NCI-H1694 treated with DMSO at 0.1 percent for 48 hours (cell line): ENCODE measurements at regions not wholly inside any gene's neighbourhood (a gene's known extent, or its start where the extent isn't known, plus 50 kb on each side); places are given as distances from the start of the nearest gene placed in this dataset.

ENCODE experiments used
- DNase-seq: peaks from one replicate; lab custom pipeline; 2025; lab: John Stamatoyannopoulos, UW

DNA sequence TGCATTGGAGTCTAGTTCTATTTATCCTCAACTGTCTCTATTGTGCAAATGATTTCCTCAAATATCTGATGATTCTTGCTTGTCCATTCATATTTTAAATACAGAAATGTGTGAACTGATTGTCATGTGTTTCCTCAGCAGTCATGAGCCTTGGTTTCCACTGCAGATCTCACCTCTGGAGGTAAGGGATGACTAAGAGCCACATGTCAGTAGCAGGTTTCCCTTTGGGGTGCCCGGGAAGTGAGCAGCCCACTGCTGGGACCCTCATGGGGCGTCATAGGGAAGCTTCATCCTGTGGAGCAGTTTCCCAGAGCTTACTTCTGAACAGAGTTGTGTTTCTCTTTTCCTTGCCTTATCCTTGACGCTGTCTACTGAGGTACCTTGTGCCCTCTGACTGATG, 149.2 kb upstream of the TOPAZ1 start:
- DNase-seq: no peak

DNA sequence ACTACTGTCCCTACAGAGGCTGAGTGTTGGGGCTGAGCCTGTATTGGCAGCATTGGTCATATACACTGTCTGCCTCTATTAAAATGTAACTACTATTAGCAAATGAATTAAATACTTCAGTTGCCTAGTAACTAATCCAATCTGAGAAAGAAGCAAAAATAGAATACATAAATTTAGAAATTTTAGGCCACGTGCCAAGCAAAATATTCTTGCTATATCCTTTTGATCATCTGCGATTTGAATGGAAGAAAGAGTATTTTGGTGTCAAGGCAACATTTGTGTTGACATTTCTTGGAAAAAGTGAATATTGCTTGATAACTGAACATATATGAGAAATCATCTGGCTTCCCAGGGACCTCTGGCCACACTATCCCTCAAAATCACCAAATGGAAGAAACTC, 148.2 kb upstream of the TOPAZ1 start:
- no peak for DNase-seq

DNA sequence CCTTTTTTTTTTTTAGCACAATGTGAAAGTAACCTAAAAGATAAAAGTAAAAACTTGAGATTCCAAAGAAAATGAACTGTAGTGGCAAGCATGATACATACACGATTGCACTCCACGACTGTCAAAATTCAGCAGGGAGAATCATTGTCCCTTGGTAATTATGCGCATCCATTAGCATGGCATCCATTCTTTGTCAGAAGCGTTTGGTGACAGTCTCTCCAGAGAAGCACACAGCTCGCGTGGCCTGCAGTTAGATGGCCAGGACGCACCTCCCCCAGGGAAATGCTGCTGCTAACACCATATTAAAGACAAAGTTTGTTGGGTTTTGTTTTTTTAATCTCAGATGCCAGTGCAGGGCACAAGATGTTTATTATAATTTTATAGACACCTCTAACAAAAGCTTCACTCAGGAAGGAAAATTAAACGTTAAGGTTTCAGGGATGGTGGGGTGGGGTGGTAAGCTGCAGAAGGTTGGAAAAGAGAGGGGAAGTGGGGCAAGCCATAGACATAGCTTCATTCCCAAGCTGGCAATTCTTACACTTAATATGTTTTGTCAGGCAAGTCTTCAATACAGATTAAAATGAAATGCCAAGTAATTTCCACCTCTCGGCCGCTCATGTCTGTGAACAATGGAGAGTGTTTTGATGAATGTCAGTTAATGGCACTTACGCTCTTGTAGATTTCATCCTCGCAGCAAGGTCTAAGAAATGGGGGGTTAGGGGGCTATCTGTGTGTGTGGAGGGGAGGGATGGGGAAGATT, 142.8 kb upstream of the TOPAZ1 start:
- no peak for DNase-seq

DNA sequence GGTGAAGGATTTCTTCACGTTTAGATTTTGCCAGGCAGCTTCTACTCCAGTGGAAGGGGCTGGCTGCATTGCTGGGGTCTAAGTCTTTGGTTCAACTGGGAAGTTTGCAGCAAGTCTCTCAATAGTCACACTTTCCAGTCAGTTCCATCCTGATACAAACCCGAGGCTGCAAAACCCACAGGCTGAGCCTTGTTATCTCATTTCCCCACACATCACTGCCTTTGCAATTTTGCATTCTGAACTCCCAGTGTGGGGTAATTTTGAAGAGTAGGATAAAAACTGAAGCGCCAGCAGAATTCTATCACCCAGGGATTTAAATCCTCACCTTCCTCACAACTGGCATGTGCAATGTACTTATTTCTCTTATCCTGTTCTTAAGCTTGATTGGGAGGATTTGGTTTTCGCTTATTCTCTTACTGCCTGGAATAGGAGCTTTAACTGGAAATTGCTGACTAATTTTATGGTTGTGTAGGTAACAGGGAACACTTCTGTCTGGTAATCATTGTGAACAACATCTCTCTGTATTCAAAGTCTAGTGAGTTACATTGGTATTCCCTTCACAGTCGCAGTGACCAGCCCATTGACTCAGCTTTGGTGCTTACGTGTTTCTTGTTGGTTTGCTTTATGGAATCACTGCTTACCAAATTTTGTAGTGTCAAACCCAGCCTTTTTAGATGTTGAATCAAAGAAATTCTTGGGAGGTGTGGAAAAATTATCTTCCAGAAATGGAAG, 142.0 kb upstream of the TOPAZ1 start:
- no peak for DNase-seq

DNA sequence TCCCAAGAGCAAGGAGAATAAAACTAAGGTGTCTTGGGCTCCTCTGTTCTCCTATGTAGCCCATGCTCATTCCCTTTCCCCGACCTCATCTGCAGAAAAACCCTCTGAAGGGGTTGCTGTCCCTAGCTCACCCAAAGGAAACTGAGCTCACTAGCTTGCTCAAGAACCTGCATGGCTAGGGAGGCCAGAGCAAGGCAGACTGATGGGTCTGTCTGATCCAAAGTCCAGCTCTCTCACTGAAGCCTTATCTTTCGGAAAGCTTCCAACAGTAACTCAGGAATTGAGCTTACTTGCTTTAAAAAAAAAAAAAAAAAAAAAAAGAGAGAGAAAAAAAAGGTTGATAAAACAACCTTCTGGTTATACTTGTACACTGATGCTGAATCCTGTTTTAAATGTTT, 141.4 kb upstream of the TOPAZ1 start:
- DNase-seq: no peak

DNA sequence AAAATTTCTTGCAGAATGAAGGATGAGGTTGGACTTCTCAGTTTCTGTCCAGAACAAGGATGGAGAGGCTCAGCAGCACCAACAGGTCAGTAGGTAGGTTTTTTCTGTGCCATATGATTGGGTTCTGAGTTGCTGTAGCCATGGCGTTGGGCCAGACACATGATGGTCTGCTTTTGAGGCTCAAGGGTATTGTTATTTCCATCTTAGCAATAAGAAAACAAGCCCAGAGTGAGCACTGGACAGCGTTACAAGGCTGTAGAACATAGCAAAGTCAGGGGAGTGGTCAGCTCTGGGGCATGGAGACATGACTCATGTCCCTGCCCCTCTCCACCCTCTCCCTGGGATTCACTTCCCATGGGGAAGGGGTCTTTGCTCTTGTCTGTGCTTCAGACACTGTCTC, 137.6 kb upstream of the TOPAZ1 start:
- no peak for DNase-seq

DNA sequence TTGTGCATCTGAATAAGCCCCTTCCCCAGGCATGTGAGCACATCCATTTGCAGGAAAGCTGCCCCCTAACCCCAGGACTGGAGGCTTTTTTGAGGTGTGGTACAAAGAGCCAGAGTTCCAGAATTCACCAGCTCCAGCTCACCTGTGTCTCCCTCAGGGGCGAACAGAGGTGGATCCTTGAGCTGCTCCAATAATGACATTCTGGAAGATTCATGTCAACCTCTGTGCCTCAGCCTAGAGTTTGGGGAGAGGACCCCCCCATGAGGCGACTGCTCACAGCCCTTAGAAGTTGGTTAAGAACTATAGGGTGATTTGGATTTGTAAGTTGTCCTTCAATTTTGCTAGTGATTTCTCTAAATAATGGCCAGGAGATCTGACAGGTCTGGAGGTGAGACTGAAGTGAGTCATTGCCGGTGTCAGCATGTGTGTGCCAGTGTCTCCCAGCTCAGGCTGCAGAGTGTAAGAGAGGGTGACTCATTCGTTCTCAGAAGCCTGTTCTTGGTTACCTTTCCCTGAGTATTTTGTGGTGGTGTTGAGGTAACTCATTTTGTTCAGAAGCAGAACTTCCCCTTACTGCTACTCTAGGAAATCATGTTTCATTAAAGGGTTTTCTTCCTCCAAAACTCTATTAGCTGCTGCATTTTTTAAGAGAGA, 136.9 kb upstream of the TOPAZ1 start:
- DNase-seq: no peak

DNA sequence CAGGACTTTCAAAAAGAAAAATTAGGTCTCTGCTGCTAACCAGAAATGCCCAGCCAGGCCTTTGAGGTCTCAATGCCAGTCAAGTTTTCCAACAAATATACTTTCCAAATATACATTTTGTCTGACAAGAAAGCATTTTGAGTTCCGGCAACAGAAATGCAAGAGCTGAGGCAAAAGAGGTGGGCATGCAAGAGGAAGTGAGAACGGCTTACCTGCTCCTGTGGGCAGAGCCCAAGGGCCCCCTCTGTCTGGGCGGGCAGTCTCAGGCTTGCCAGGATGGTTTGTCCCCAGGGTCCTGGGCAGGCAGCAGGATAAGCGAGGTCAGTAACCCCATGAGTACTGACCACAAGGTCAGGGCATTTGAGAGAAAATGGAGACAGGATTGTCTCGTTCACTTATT, 136.1 kb upstream of the TOPAZ1 start:
- DNase-seq: no peak

DNA sequence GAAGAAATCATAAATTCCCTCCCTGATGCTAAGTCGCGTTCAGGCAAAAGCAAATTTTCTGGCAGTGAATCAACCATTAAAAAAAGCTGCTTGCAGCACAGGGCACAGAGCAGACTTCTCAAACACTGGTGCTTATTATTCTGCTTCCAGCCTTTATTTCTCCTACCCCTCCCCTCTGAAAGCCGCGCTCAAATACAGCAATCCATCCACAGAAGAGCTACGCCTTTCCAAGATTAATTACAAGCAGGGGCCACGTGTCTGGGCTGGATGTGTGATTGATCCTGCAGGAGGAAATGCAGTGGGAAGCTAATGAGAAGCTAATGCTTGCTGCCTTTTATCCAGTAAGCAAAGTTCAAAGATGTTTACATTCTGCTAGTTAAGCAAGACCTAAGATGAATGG, 134.9 kb upstream of the TOPAZ1 start:
- no peak for DNase-seq

DNA sequence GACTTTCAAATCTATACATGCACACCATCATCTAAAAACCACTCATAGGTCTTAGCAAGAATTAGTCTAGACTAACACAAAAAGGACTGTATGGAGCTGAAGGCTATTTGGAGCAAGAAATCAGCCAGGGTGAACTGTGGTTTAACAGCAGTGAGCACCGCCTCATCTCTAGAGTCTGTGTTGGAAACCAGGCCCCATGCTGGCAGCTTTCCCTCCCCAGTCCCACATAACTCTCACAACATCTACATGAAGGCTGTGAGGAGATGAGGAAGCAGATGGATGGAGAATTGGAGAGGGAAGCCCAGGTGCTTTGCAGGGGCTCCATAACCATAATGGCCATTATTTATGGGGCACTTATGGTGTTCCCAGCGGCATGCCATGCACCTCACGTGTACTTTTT, 133.2 kb upstream of the TOPAZ1 start:
- no peak for DNase-seq

DNA sequence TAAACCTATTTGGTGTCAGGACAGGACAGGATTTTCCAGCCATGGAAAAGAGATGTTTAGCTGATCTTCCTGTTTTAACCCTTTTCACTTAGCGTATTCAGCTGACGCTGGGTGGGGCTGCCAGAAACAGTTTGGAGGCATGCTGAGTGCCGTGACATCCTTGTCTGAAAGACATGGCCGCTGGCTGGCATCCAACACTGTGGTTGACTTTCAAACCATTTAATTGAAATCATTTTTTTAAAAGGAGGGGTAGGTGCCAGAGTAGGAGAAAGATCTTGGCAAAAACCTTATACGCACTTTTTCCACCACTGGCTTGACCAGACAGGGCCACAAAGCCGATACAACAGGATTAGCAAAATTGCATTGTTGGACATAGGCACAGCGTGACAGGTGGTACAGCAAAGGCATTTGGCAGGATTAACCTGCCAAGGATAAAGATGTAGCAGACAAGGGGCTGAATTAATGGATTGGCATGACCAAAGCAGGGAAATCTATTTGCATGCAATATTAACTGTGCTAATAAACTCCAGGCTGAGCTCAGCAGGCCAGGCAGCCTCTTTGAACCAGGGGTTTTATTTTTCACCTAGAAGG, 131.8 kb upstream of the TOPAZ1 start:
- DNase-seq: no peak

DNA sequence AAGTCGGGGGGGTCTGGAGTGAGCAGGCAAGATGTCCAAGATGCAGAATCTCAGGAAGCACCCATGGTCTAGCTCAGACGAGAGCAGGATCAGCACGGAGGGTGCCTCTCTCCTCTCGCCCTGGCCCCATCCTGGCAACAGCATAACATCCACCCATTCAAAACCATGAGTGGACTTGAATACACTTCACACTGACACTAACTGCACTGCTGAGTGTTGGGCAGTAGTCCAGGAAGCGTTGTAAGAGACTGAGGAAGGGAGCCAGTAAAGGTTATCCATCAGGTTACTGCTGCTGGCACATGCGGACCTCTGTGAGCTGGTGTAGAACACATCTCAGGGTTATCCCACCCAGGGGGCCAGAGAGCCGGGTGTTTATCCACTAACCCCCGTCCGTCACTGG, 131.0 kb upstream of the TOPAZ1 start:
- no peak for DNase-seq

DNA sequence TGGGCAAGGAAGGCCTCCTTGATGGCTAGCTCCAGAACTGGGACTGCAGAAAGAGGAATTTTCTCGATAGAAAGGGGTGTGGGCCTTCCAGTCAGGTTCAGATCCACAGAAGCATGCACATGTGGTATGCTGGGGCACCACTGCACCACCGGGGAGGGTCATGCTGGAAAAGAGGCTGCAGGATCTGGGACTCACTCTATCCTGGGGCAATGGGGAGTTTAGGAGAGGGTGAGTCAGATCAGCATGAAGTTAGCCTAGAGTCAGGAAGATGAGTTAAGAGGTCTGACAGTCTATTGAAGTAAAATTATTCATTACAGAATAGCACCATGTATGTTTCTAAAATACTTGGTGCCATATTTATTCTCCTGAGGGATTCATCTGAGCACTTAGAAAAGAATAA, 130.2 kb upstream of the TOPAZ1 start:
- no peak for DNase-seq

DNA sequence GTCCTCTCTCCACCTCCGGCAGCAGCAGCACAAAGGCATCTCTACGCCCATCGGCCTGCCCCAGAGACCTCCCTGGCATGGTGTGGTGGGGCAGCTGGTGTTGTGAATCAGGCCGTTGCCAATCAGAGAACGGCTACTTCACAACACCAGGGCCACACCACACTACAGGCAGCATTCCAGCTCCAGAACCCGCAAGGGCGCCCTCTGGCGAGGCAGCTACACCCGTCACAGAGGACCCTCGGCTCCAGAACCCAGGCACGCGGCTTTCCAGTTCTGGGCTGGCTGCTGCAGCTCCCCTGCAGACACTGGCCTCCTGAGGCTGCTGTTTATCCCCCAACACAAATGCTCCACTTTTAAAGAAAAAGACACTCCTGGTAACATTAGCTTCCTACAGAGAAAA, 127.5 kb upstream of the TOPAZ1 start:
- DNase-seq: no peak

DNA sequence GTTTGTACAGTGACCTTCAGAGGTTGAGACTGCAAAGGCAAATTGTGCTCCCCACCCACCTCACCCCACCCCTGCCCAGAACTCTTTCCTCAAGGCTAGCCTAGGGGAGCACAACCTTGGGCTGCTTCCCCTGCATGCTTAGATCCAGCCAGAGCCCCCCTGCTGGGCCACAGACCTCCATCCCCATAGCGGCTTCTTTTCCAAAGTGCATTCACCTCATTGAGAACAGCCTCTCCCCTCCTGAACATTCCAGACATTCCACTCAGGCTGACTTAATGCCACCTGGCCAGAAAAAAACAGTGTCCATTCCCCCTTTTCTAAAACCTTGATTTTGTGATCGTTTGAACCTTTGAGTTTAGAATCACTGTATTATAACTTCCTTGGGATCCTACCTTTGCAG, 124.4 kb upstream of the TOPAZ1 start:
- no peak for DNase-seq

DNA sequence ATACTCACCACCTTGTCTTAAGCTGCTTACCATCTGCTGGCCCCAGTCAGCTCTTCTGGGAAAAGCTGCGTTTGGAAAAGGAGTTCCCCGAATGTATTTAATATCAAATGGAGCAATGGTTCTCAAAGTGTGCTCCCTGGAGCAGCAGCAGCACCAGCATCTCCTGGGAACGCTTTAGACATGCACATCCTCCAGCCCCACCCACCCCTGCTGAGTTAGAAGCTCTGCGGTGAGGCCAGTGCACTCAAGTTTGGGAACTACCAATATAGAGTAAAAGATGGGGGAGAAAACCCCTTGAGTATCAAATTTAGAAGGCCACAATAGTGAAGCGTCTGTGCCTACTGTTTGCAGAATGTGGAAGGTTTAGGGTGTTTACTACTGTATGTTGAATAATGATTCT, 124.0 kb upstream of the TOPAZ1 start:
- DNase-seq: no peak

DNA sequence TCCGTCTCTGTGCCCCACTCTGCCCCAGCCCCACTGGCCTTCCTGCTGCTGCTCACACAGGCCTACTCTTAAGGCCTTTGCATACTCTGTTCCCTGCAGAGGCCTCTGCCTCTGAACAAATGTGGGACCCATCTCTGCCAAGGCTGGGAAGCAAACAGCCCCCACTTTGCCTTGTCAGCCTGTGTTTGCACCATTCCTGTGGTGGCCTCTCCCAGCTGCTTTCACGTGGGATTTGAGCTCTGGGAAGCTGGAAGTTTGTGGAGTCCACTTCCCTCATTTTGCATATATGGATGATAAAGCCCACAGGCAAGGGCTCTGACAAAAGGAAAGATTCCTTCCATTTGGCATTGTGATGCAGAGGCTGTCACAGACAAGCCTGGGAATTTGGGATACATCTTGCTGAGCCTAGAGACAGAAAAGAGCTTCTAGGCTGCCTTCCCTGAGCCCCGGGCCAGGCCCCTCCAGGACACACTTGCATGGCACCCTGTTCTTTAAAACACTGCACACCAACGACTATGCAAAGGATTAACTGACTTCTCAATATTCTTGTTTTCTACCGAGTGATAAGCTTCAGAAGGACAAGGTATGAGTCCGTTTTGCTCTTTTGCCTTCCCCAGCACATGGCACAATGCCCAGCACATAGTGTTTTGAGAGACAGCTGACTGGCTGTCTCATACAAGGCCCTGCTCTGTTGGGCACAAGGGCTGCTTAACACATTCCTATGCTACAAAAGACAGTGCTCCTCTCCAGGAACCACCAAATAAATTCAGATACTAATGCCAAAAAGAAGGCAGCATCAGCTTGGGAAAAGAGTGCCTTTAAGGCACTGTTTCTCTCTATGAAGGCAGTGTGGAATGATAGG, 120.7 kb upstream of the TOPAZ1 start:
- no peak for DNase-seq

DNA sequence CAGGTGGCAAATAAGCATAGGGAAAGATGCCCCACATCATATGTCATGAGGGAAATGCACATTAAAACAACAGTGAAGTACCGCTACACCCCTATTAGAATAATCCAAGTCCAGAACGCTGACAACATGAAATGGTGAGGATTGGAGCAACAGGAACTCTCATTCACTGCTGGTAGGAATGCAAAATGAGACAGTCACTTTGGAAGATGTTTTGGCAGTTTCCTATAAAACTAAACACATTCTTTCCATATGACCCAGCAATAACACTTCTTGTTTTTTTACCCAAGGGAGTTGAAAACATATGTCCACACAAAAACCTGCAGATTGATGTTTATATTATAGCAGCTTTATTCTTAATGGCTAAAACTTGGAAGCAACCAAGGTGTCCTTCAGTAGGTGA, 116.4 kb upstream of the TOPAZ1 start:
- no peak for DNase-seq

DNA sequence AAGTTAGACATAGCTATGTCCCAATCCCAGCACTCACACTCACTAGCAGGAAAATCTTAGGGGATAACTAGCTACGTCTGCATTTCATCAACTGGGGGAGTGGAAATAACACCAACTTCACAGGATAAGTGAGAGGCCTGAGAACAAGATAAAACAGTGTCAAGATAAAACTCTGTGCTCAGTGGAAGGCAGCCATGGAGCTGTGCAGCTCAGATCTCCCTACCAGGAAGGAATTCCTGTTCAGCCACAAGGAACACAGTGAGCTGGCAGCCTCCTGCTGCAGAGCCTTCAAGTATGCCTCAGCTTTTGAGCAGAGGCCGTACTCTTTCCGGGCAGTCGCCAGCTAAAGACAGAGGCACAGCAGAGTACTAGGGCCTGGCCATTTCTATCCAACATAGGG, 115.8 kb upstream of the TOPAZ1 start:
- no peak for DNase-seq

DNA sequence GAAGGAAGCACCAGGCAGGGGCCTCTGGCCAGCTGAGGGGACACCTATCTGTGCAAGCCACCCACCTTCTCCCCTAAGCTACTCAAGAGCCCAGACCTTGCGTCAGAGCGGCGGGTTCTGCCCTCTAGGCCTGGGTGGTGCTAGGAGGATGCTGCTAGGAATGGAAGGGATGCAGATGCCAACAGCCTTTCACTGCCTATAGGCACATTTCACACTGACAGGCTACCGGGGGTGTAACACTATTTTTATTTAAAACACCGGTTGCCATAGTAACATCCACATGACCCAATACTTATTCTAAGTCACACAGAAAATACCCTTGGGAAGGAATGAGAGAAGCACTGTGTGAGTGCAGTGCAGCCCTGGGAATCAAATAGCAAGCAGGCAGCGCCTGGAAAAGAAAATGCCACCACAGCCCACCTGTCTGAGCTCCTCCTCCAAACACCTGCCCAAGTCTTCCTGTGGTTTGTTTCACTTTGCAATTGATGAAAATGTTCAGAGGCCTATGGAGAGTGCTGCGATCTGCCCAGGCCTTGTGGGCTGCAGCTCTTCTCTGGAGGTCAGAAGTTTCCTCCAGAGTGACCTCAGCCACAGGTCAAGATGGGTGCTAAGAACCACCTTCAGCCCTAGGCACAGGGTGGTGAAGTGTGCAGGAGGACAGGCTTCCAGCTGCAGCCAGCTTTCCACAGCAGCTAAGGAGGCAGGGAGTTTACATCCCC, 113.5 kb upstream of the TOPAZ1 start:
- DNase-seq: no peak

DNA sequence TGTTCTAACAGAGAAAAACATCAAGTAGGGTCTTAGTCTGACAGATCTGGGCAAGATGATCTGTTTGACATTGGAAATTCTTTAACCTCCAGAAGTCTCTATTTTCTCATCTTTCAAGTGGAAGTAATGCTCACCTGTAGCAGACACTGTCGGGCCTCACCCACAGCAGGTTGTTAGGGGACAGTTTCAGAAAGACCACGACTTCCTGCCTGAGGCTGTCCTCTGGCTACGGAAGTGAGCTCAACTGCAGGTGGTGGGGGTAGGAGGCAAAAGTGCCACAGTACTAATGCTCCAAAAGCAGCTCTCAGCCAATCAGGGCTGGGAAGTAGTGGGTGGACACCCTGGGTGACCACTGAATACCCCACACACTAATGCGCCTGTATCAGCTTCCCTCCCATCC, 111.4 kb upstream of the TOPAZ1 start:
- no peak for DNase-seq
